Neural cell (in vitro differentiated cells): ENCODE measurements at regions not wholly inside any gene's neighbourhood (a gene's known extent, or its start where the extent isn't known, plus 50 kb on each side); places are given as distances from the start of the nearest gene placed in this dataset.

Experiments used
- H2AFZ ChIP-seq: fragments of 200-600, 300-800 bp; sonication (generic), shearing (Covaris generic); 2 replicates; pipeline ENCODE4 v1.6.0; 2014; ENCODE audit warnings: low read depth, mild to moderate bottlenecking, antibody characterized with exemption, low read length, moderate library complexity
- H3F3A ChIP-seq: fragments of 200-600 bp; shearing (Covaris generic); 2 replicates; pipeline ENCODE4 v1.6.1; 2016; ENCODE audit warnings: mild to moderate bottlenecking, moderate library complexity, mixed read lengths, antibody characterized with exemption, low read length; ENCODE audit not compliant: insufficient read depth, poor library complexity, severe bottlenecking
- H3K27ac ChIP-seq: fragments of 200-600, 300-800 bp; sonication (generic), shearing (Covaris generic); 2 replicates; pipeline ENCODE4 v1.5.1; 2014; ENCODE audit warnings: mild to moderate bottlenecking, low read length, moderate library complexity
- H3K27me3 ChIP-seq: fragments of 300-800, 200-600 bp; sonication (generic), shearing (Covaris generic); 2 replicates; pipeline ENCODE4 v1.6.0; 2014; ENCODE audit warnings: mild to moderate bottlenecking, low read depth, low read length, moderate library complexity; ENCODE audit not compliant: insufficient read depth
- H3K36me3 ChIP-seq: fragments of 300-800, 200-600 bp; sonication (generic), shearing (Covaris generic); 2 replicates; pipeline ENCODE4 v1.5.1; 2014; ENCODE audit warnings: mild to moderate bottlenecking, antibody characterized with exemption, low read length, moderate library complexity; ENCODE audit not compliant: insufficient read depth
- H3K4me2 ChIP-seq: fragments of 300-800, 200-600 bp; sonication (generic), shearing (Covaris generic); 2 replicates; pipeline ENCODE4 v1.6.0; 2014; ENCODE audit warnings: mild to moderate bottlenecking, low read length
- H3K4me3 ChIP-seq: fragments of 300-800, 200-600 bp; sonication (generic), shearing (Covaris generic); 2 replicates; pipeline ENCODE4 v1.5.1; 2014; ENCODE audit warnings: mild to moderate bottlenecking, low read length, moderate library complexity
- H3K79me2 ChIP-seq: fragments of 200-600 bp; shearing (Covaris generic); replicated peaks from 2 replicates; pipeline ENCODE4 v1.6.0; 2014; ENCODE audit warnings: mild to moderate bottlenecking, low read length, moderate library complexity; ENCODE audit not compliant: insufficient read depth
- H3K9ac ChIP-seq: fragments of 300-800, 200-600 bp; sonication (generic), shearing (Covaris generic); 2 replicates; pipeline ENCODE4 v1.6.1; 2016; ENCODE audit warnings: mild to moderate bottlenecking, low read length, mixed read lengths
- H3K9me2 ChIP-seq: fragments of 200-600 bp; shearing (Covaris generic); 2 replicates; pipeline ENCODE4 v1.6.1; 2016; ENCODE audit warnings: mild to moderate bottlenecking, low read length, mixed read lengths; ENCODE audit not compliant: insufficient read depth
- H3K9me3 ChIP-seq: fragments of 200-600, 300-800 bp; sonication (generic), shearing (Covaris generic); 2 replicates; pipeline ENCODE4 v1.6.1; 2016; ENCODE audit warnings: mild to moderate bottlenecking, mixed run types, low read length, moderate library complexity, mixed read lengths
- H4K20me1 ChIP-seq: fragments of 200-600 bp; shearing (Covaris generic); 2 replicates; pipeline ENCODE4 v1.6.1; 2016; ENCODE audit warnings: mild to moderate bottlenecking, mixed run types; ENCODE audit not compliant: insufficient read depth
- EP300 ChIP-seq: fragments of 450-650 bp; conservative IDR thresholded peaks from 2 replicates; pipeline ENCODE4 v1.6.1; 2014; ENCODE audit warnings: antibody characterized with exemption, mild to moderate bottlenecking, moderate library complexity; ENCODE audit not compliant: poor library complexity, severe bottlenecking
- EZH2 ChIP-seq: fragments of 200-600, 300-800 bp; shearing (Covaris generic), sonication (generic); IDR thresholded peaks from 2 replicates; pipeline ENCODE4 v1.6.1; 2014; ENCODE audit warnings: antibody characterized with exemption, low read length, borderline replicate concordance, mild to moderate bottlenecking; ENCODE audit not compliant: insufficient read depth, poor library complexity, severe bottlenecking
- MXI1 ChIP-seq: fragments of 450-650 bp; conservative IDR thresholded peaks from 2 replicates; pipeline ENCODE4 v1.6.1; 2014; ENCODE audit warnings: antibody characterized with exemption, mild to moderate bottlenecking; ENCODE audit not compliant: poor library complexity, severe bottlenecking
- POLR2AphosphoS5 ChIP-seq: IDR thresholded peaks from 2 replicates; pipeline ENCODE4 v1.6.1; 2012
- RAD21 ChIP-seq: fragments of 450-650 bp; conservative IDR thresholded peaks from 2 replicates; pipeline ENCODE4 v1.6.1; 2014; ENCODE audit warnings: antibody characterized with exemption, mild to moderate bottlenecking, moderate library complexity
- REST ChIP-seq: IDR thresholded peaks from 2 replicates; pipeline ENCODE4 v1.6.1; 2012; ENCODE audit warnings: borderline replicate concordance
- SMC3 ChIP-seq: fragments of 450-650 bp; conservative IDR thresholded peaks from 2 replicates; pipeline ENCODE4 v1.6.1; 2014; ENCODE audit warnings: antibody characterized with exemption, mild to moderate bottlenecking, moderate library complexity; ENCODE audit not compliant: poor library complexity
- TAF1 ChIP-seq: IDR thresholded peaks from 2 replicates; pipeline ENCODE4 v1.6.1; 2012; ENCODE audit warnings: low read depth
- TF ChIP-seq, protein P1 (sequence below): fragments of 450-650 bp; IDR thresholded peaks from 2 replicates; pipeline ENCODE4 v1.5.1; 2014; ENCODE audit warnings: antibody characterized with exemption, mild to moderate bottlenecking, moderate library complexity; ENCODE audit not compliant: poor library complexity, severe bottlenecking

GRCh38 chr12:91618281-91618680, 435.7 kb upstream of the DCN start:
- H4K20me1 ChIP-seq, result no peaks in the 10 kb centered on the region
- H3K9me3 ChIP-seq, result no peaks in the 10 kb centered on the region
- H3K27me3 ChIP-seq, result no peaks in the 10 kb centered on the region
- H3K4me3 ChIP-seq, result no peak overlapping the region
- no peak for TF ChIP-seq EZH2
- TF ChIP-seq, protein P1, sequence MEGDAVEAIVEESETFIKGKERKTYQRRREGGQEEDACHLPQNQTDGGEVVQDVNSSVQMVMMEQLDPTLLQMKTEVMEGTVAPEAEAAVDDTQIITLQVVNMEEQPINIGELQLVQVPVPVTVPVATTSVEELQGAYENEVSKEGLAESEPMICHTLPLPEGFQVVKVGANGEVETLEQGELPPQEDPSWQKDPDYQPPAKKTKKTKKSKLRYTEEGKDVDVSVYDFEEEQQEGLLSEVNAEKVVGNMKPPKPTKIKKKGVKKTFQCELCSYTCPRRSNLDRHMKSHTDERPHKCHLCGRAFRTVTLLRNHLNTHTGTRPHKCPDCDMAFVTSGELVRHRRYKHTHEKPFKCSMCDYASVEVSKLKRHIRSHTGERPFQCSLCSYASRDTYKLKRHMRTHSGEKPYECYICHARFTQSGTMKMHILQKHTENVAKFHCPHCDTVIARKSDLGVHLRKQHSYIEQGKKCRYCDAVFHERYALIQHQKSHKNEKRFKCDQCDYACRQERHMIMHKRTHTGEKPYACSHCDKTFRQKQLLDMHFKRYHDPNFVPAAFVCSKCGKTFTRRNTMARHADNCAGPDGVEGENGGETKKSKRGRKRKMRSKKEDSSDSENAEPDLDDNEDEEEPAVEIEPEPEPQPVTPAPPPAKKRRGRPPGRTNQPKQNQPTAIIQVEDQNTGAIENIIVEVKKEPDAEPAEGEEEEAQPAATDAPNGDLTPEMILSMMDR, result no peak
- no peak for TF ChIP-seq RAD21
- TF ChIP-seq SMC3, result no peak
- TF ChIP-seq TAF1, result no peak
- no peak for TF ChIP-seq REST
- TF ChIP-seq POLR2AphosphoS5, result no peak
- no peak for TF ChIP-seq EP300
- no peak for TF ChIP-seq MXI1
- no peaks in the 10 kb centered on the region for H3K9me2 ChIP-seq
- no peak overlapping the region for H3K27ac ChIP-seq
- H3F3A ChIP-seq, result no peaks in the 10 kb centered on the region
- no peak overlapping the region for H3K9ac ChIP-seq
- no peaks in the 10 kb centered on the region for H3K79me2 ChIP-seq
- H3K4me2 ChIP-seq, result no peak overlapping the region
- no peak overlapping the region for H2AFZ ChIP-seq
- H3K36me3 ChIP-seq, result no peaks in the 10 kb centered on the region

GRCh38 chr12:91617818-91618217, 435.2 kb upstream of the DCN start:
- Histone ChIP-seq H3K9me2 (no peaks in the 10 kb centered on the region), H3K27me3 (no peaks in the 10 kb centered on the region), H3K4me3 (no peak overlapping the region), H3K36me3 (no peaks in the 10 kb centered on the region), H3K4me2 (no peak overlapping the region), H2AFZ (no peak overlapping the region), H3K9ac (no peak overlapping the region), H3K9me3 (no peaks in the 10 kb centered on the region), H3F3A (no peaks in the 10 kb centered on the region), H4K20me1 (no peaks in the 10 kb centered on the region), H3K27ac (no peak overlapping the region), H3K79me2 (no peaks in the 10 kb centered on the region)
- TF ChIP-seq RAD21, result no peak
- TF ChIP-seq POLR2AphosphoS5, result no peak
- TF ChIP-seq SMC3, result no peak
- TF ChIP-seq EZH2, result no peak
- TF ChIP-seq, protein P1, result no peak
- no peak for TF ChIP-seq REST
- no peak for TF ChIP-seq TAF1
- TF ChIP-seq EP300, result no peak
- TF ChIP-seq MXI1, result no peak
